H4 (cell line): ENCODE measurements at regions not wholly inside any gene's neighbourhood (a gene's known extent, or its start where the extent isn't known, plus 50 kb on each side); places are given as distances from the start of the nearest gene placed in this dataset.

ENCODE experiments used
- DNase-seq: peaks from one replicate; pipeline ENCODE4 v3.0.0-alpha.2; 2015; ENCODE audit warnings: low spot score

- DNase-seq: no peak
Observed at GRCh38 chr6:156413154-156413553, 364.0 kb upstream of the ARID1B start.

- DNase-seq: no peak
Observed at GRCh38 chr6:156410649-156411048, 366.5 kb upstream of the ARID1B start.

GRCh38 chr6:156408655-156409054, 368.5 kb upstream of the ARID1B start:
- no peak for DNase-seq

DNA sequence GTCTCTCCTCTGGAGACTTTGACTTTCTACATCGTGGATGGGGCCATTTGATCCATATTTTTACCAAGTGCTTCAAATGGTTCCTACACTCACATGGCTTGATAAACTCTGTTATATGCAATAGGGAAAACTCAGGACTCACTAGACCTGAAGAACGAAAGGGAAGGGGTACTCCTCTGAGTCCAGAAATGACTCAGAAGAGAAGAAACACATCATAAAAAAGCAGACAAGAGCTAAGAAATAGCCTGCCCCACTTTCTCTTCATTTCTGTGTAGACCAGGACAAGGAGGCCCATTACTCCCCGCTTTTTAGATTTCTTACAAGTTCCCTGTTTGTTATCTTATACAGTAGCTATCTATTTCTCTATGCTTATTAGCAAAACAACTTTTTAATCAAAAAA, 369.8 kb upstream of the ARID1B start:
- no peak for DNase-seq

DNA sequence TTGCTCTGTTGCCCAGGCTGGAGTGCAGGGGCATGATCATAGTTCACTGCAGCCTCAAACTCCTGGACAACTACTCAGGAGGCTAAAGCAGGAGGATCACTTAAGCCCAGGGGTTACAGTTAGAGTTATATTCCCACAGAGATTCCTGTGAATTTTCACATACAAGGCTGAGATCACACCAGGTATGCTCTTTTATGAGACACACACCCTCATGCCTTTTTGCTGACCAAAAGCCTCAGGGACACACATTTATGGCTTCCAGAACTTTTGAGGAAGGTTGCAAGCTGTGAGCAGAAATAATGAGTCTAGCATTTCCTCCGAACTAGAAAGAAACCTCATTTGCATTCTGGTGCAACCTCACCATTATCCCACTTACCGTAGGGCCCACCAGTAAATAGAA, 370.5 kb upstream of the ARID1B start:
- no peak for DNase-seq

GRCh38 chr6:156406099-156406498, 371.1 kb upstream of the ARID1B start:
- DNase-seq: no peak

- no peak for DNase-seq
Observed at GRCh38 chr6:156402628-156403027, 374.6 kb upstream of the ARID1B start.

GRCh38 chr6:156402227-156402626, 375.0 kb upstream of the ARID1B start:
- no peak for DNase-seq

DNA sequence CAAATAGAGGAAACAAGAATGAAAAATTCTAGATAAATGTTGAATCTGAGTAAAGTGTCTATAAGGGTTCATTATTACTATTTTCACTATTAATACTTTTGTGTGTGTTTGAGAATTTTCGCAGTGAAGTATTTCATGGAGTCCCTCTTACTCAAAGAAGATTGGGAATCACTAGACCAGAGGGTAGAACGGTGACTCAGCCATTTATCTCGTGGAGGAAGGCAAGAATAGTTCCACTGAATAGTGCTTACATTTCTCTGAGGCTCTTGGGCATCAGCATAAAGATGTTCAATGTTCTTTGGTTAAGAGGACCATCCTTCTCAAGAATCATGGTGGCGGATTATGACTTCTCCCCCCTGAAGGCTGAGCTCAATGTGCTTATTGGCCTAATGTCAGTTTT, 376.7 kb upstream of the ARID1B start:
- DNase-seq: no peak

DNA sequence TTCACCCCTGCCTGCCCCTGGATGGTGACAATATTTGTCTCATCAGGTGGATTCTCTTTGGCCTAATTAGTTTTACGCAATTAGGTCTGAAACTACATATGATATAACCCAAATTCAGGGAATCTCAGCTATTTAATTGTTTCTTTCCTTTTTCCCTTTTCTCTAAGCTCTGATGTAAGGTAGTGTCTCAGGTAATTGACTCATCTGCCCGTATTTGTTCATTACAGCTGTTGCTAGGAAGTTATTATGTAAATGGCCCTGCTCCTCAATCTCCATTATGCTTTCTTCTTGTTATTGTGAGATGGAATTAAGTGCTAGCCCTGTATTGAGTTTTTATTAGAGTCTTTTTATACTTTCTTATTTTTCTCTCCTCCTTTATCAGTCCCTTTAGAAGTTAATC, 378.2 kb upstream of the ARID1B start:
- no peak for DNase-seq

- DNase-seq: no peak
Observed at GRCh38 chr6:156398371-156398770, 378.8 kb upstream of the ARID1B start.

- no peak for DNase-seq
Observed at GRCh38 chr6:156396791-156397418, 380.3 kb upstream of the ARID1B start.

GRCh38 chr6:156396068-156396771, 381.0 kb upstream of the ARID1B start:
- DNase-seq: no peak

DNA sequence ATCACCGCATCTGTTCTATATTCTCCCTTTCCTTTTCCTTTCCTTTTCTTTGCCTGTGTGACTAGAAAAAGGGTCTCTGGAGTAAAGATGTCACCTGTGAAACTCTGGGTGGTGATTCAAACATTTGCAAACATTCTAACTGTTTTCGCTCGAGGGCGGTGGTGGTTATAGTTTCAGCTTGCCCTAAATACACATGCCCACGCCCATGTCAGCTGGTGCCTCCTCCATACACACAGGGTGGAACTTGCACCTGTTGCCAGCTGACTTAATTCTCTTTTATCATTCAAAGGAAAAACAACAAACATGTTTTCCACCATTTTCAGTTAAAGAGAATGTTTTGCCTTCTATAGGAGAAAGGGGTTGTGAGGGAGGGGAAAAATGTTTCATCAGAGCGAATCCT, 381.9 kb upstream of the ARID1B start:
- DNase-seq: no peak

DNA sequence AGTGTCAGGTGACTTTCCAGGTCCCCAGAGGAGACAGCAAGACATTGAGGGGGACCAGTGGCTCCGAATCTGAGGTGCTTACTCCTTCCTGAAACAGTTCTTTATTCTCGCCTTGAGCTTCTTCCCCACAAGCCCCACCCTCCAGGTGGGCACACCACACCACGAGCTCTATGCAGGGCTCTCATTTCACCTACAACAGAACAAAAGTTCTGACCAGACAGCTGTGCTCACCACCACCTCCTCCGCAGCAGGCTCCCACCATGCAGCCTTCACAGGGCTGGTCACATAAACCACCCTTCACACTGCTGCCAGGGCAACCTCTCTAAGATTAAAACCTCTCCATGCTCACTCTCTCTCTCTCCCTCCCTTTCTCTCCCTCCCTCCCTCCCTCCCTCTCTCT, 384.5 kb upstream of the ARID1B start:
- DNase-seq: no peak

GRCh38 chr6:156391977-156392376, 385.2 kb upstream of the ARID1B start:
- DNase-seq: no peak

DNA sequence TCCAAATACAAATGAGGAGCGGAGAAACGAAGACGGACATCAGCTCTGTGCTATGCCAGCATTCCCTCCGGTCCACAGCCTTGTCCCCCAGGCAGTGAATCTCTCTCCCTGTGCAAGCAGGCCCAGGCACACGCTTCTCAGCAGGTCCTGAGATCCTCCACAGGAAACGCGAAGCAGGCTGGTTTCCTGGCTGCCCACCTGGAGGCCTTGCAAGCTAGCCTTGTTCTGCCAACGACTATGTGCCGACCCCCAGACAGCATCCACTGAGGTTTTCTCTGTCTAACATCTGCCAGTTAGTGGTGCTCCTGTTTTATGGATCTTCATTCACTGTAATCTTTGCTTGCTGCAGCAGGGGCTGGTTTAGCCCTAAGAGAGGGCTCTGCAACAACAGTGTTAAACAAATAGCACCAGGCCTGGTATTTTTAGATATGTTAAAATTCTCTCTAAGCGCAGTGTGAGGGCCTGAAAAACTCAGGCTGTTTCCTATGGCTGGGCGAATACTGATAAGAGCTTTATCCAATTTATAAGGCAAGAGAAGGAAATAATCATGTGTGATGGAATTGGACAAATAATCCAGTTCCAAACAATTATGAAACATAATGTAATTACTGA, 386.0 kb upstream of the ARID1B start:
- no peak for DNase-seq

DNA sequence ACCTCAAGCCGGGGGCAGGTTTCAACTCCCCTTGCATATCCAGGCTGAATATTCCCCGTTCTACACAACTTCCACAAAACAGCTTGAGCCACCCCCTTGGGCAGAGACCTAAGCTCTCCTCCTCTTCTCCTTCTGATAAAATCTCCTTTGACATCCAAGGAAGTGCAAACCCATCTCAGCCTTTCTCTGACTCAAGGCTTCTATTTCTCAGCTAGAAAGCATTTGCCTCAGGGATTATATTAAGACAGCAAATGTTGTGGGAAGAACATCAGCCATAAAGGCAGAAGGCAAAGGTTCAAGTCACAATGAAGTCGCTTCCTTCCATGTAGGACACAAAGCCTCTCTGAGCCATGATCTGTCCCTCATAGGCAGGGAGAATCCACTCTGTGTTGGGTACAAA, 386.6 kb upstream of the ARID1B start:
- DNase-seq: no peak

DNA sequence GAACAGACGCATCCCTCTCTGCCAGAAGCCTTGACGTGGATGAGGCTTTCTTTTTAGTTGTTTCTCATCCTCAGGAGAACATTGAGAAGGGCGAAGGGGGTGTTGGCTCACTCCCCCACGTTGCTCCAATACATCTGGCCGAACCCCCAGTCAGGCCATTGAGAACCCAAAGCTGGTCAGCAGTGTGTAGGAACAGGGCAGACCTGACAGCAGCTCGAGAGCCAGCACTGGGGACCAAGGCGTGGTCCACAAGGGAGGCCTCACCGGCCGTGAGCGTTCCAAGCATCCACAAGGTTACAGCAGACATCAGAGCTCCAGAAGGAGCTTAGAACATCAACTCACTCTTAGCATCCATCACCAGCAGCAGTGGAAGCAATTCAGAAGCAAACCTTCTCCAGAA, 387.9 kb upstream of the ARID1B start:
- DNase-seq: no peak

DNA sequence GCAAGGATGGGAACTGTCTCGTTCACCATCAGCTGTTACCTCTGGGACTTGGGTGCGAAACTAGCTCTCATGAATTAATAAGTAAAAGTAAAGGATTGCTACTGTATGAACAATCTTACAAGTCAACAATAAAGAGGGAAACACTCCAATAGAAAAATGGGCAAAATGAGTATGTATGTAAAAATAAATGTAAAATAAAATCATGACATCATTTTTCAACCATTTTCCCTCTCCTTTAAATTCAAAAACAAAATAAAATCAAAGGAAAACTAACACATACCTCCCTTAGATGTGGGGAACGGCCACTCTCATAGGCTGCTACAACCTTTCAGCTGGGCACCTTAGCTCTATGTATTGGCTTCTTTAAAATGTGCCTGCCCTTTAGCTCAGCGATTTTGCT, 389.7 kb upstream of the ARID1B start:
- DNase-seq: no peak

GRCh38 chr6:156383059-156383458, 394.1 kb upstream of the ARID1B start:
- no peak for DNase-seq

DNA sequence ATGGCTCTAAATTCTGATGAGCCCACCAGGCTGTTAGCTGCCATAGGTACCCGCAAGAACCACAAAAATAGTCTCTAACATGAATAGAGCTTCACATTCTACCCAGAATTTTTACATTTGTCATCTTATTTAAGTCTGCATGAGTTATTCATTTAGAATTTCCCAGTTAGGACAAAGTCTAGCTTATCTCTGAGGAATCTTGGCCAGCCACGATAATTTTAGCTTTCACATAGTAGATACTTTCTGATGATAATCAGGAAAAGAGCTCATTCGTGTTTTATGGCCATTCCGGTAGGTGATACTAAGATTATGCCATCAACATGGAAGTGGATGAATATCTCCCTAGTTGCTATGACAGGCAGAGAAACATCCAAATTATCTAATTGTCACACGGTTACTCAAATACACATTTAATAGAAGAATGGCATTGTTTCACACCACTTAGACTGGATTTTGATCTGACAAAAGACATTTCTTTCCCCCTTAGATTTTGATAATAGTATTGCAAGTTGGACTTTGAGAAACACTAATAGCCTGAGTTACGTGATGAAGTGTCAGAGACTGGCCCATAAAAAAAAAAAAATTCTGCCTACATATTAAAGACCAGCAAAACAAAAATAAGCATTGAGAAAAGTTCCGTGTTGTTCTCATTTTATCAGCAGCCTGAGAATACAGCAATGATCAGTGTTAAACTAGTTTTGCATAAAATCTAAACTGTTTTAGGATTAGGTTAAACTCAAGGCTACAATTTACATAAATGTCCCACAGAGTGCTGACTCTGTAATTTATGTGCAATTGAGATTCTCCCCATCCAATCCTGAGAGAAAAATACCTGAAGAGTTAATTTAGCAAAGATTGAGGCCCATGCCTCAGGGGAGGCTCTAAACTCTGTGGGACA, 397.5 kb upstream of the ARID1B start:
- DNase-seq: no peak
